HG02588 (cell line): ENCODE measurements at regions not wholly inside any gene's neighbourhood (a gene's known extent, or its start where the extent isn't known, plus 50 kb on each side); places are given as distances from the start of the nearest gene placed in this dataset.

Source experiments
- ATAC-seq: cut with Tn5 transposase; IDR thresholded peaks from one replicate; pipeline ENCODE4 v1.9.1; 2021; ENCODE audit warnings: mild to moderate bottlenecking, moderate library complexity; ENCODE audit not compliant: unreplicated experiment

DNA sequence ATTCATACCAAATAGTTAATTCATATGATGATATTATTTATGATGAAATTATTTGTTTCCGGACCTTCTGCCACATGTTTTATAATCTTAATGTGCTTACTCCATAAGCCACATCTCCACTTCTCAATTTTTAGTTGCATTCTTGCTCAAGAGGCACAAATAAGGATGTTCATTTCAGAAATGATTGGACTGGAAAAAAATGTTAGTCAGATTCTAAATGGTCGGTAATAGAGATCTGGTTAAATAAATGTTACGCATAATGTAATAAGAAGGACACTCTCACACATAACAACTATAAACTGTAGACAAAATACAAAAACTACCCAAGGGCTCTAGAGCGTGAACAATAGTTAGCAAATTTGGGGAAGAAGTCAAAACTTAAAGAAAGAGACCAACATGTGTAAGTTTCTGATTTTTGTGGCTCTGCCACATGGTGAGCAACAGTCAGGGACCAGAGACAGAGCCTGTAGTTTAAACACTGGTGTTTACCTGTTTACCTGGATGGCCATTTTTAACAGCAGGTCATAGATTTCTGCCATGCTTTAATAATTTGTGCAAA lies 554.3 kb upstream of the CLINT1 start:
- no peak for ATAC-seq

DNA sequence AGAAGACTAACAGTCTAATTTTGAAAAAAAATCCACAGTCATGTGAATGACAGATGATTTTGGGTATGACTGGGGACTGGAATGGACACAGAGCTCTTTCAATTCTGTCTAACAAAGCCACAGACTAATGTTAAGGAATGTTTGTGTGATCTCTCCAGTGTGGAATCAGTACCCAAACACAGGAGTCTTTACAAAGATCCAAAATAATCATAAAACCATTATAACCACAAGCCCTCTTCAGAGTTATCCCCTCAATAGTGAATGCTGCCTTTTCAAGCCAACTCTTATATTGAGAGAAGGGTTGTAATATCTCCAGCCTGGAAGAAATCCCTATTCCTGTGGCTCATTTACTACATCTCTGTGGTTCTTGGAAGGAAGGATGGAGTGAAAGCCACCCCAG lies 552.0 kb upstream of the CLINT1 start:
- ATAC-seq, result no peak

- peak; percentile 83 for ATAC-seq
Measured at GRCh38 chr5:158409507-158409906, 550.6 kb upstream of the CLINT1 start.

DNA sequence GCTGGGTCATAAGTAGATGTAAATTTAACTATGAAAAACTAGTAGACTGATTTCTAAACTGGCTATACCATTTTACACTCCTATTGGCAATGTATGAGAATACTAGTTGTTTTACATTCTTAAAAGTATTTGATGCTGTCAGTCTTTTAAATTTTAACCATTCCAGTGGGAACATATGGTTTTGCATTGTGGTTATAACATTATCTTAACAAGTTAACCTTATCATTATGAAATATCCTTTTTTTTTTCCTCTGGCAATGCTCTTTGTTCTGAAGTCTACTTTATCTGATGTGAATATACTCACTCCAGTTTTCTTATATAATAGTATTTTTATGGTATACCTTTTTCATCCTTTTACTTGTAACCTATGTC lies 548.9 kb upstream of the CLINT1 start:
- ATAC-seq, result no peak

DNA sequence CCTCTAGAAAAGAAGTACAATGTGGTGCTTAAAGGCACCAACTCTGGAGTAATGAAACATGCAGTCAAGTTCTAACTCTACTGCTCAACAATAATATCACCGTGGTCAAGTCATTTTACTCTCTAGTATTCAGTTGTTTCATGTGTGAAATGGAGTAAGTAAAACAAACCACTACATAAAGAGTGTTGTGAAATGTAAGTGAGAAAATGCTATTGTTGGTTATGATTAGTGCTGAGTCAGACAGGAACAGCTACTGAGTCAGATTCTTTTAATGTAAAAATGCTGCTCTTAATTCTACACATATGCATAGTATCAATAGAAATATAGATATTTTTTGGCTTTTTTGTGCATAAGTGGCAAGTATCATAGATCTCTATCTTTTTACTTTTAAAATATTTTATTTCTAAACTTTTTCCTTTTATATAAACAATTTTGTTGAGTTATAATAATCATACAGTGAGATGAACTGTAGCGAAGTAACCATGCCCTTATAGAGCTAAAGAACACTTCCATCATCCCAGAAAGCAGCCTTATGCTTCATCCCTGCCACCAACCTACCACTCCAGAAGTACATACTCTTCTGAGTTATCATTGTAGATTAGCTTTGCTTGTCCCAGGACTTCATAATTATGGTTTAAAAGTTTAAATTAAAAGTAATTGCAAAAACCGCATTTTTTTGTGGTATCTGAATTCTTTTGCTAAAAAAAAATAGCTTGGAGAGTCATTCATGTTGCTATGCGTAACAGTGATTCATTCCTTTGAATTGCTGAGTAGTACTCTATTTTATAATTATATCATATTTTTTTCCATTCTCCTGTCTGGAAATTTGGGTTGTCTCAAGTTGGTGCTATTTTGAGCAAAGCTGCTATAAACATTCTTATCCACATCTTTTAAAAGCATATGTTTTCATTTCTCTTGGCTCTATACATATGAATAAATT lies 548.2 kb upstream of the CLINT1 start:
- no peak for ATAC-seq

DNA sequence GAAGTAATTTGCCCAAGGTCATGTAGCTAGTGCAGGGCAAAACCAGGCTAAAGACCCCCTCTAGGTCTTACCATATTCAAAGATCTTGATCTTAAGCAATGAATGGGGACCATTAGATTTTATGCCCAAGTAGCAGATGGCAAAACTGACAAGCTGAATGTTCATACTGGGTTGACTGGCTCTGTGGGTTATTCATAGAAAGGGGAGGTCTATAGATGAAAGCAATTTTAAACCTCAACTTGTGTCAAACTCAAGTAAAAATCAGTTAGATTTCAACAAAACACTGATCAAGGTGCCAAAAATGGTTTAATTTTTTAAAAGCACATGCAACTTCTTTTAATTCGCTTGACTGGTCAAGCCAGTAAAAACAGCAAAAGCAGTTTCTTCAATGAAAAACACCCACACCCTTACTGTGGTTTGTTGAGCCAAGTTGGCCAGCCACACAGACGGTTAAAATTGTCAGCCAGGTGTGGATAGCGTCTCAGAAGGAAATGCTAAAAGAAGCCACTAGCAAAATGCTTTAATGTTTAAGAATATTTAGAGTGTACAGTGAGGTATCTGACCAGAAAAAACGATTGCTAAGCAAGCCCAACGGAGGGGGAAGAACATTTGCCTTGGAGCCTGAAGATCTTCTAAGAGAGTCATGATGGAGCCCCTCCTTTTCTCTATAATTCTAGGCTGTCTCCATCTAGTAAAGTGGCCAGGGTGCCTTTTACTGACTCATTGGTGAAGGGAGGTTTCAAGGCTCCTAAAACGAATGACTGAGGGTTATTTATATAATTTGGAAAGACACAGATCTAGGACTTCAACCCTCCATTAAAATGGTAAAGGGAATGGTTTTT lies 539.6 kb upstream of the CLINT1 start:
- peak; percentile 89 for ATAC-seq

GRCh38 chr5:158397278-158397677 lies 538.3 kb upstream of the CLINT1 start:
- ATAC-seq, result no peak

DNA sequence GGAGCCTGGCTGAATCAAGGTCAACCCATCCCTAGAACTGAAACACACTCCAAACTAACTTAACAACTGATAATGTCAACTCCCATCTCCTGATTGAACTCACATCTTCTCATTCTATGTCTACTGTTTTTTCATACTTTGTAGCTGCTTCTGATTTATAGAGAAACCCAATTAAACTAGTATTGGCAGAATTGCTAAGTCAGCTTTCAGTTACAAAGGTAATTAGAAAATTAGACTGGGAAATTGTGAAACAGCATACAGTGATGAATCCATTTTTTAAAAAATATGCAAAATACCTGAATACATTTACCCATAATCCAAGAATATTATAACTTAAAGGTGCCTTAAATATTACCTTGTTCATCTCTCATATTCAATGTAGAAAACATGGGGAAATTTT lies 535.2 kb upstream of the CLINT1 start:
- no peak for ATAC-seq

DNA sequence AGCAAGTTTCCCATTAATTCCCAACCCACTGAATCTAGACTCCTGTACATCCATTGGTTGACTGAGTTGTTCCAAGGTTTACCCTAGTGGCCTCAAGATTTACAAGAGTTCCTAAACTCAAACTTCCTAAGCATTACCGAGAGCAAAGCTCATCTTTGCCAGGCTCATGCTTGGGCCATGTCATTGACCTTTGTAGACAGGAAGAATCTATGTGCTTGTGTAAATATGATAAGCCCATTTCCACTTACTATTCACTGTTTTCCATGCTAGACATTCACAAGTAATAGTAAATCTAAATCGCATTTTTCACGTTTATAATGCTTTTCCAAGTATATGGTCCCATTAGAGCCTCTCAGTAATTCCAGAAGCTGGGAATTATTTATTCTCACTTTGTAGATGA lies 534.5 kb upstream of the CLINT1 start:
- no peak for ATAC-seq

GRCh38 chr5:158392753-158393152 lies 533.8 kb upstream of the CLINT1 start:
- no peak for ATAC-seq

- ATAC-seq, result peak; percentile 74
Measured at GRCh38 chr5:158390577-158390976, 531.6 kb upstream of the CLINT1 start.

DNA sequence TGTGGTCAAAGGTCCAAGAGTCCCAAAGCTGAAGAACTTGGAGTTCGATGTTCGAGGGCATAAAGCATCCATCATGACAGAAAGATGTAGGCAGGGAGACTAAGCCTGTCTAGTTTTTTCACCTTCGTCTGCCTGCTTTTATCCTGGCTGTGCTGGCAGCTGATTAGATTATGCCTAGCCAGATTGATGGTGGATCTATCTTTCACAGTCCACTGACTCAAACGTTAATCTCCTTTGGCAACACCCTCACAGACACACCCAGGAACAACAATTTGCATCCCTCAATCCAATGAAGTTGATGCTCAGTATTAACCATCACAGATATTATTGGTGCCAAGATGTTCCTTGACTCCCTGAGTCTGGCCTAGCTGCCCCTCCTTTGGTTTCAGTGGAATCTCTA lies 530.8 kb upstream of the CLINT1 start:
- ATAC-seq, result no peak

- ATAC-seq, result no peak
Measured at GRCh38 chr5:158388021-158388420, 529.1 kb upstream of the CLINT1 start.

GRCh38 chr5:158387499-158387898 lies 528.6 kb upstream of the CLINT1 start:
- ATAC-seq, result no peak

GRCh38 chr5:158385982-158386381 lies 527.0 kb upstream of the CLINT1 start:
- ATAC-seq, result no peak

GRCh38 chr5:158384535-158385481 lies 525.9 kb upstream of the CLINT1 start:
- ATAC-seq, result no peak

- no peak for ATAC-seq
Measured at GRCh38 chr5:158383486-158383885, 524.5 kb upstream of the CLINT1 start.

DNA sequence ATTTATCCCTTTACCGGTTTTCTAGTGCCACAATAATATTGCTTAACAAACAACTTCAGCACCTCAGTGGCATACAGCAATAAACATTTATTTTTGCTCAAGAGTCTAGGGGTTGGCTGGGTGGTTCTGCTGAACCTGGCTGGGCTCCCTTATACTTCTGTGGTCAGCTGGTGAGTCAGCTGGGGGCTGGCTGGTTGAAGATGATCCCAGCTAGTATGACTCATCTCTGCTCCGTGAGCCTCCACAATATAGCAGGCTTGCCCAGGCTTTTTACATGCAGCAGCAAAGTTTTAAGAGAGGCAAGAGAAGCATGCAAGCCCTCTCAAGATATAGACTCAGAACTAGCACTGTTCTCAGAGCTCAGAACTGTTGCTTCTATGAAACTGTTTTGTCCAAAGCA lies 523.5 kb upstream of the CLINT1 start:
- ATAC-seq, result peak; percentile 95

DNA sequence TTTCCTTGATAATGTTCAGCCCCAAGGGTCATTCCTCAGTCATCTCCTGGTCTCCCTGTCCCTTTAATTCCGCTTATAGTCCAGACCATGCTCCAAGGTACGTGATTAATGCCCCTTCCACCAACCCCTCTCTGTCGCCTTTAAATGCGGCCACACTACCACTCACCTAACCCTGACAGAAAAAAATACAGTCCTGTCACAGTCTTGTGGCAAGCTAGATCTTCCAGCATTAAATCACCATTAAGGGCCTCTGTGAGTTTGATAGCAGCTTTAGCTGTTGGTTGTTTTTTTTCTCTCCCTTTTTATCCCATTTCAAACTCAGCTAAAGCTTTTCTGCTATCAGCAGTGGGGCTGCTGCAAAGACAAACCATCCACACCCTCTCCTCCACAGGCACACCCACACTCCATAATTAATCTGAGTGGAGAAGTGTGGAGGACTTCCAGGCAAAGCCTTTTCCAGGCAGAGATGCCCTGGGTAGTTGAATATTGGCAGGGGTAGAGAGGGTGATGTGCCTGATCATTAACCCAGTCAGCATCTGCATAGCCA lies 522.7 kb upstream of the CLINT1 start:
- ATAC-seq, result no peak

DNA sequence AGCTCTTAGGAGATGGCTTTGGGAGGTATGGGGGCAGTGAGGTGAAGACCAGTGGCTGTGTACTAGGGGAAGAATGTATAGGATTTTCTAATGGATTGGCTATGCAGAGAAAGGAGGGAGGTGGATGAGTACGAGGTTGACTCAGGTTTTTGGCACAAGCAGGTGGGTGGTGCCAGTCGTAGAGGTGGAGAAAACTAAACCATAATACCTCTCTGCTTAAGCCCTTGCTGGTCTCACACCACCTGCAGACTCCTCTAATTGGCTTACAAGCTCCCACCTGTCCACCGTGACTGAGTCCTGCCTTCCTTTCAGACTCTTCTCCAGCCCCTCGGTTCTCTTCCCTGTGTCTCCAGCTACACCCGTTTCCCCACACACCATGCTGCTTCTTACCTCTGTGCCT lies 521.7 kb upstream of the CLINT1 start:
- ATAC-seq, result no peak
